HCT116 (cell line): ENCODE measurements at regions not wholly inside any gene's neighbourhood (a gene's known extent, or its start where the extent isn't known, plus 50 kb on each side); places are given as distances from the start of the nearest gene placed in this dataset.

ENCODE experiments used
- JUND ChIP-seq: IDR thresholded peaks from 2 replicates; pipeline ENCODE4 v1.6.1; 2012
- SP1 ChIP-seq: IDR thresholded peaks from 2 replicates; pipeline ENCODE4 v1.6.1; 2012; ENCODE audit warnings: low read depth

GRCh38 chr14:56741325-56741724 is 69.0 kb downstream of the OTX2 start:
- TF ChIP-seq JUND: no peak
- TF ChIP-seq SP1: no peak
